ACC112 (cell line): ENCODE measurements at regions not wholly inside any gene's neighbourhood (a gene's known extent, or its start where the extent isn't known, plus 50 kb on each side); places are given as distances from the start of the nearest gene placed in this dataset.
"Not testable (repeated sequence)": the region's sequence is repeated elsewhere in the genome, so short reads cannot be mapped to it uniquely, and the experiment has no call there.

ENCODE experiments used
- H2AFZ ChIP-seq: fragments of 200-600 bp; sonication (generic); one replicate; pipeline ENCODE4 v1.6.0; 2017; ENCODE audit warnings: antibody characterized with exemption, low read length; ENCODE audit not compliant: unreplicated experiment
- H3K27ac ChIP-seq: fragments of 200-600 bp; sonication (generic); 2 replicates; pipeline ENCODE4 v1.5.1; 2014; ENCODE audit warnings: low read depth, mild to moderate bottlenecking, antibody characterized with exemption, low read length, moderate library complexity
- H3K27me3 ChIP-seq: fragments of 200-600 bp; sonication (generic); 2 replicates; pipeline ENCODE4 v1.6.1; 2014; ENCODE audit warnings: mild to moderate bottlenecking, antibody characterized with exemption, low read length, moderate library complexity, mixed read lengths; ENCODE audit not compliant: insufficient read depth
- H3K36me3 ChIP-seq: fragments of 200-600 bp; sonication (generic); 2 replicates; pipeline ENCODE4 v1.6.1; 2016; ENCODE audit warnings: mild to moderate bottlenecking, antibody characterized with exemption, low read length, moderate library complexity, mixed read lengths; ENCODE audit not compliant: insufficient read depth
- H3K4me1 ChIP-seq: fragments of 200-600 bp; sonication (generic); one replicate; pipeline ENCODE4 v1.6.1; 2016; ENCODE audit warnings: low read length, mixed read lengths; ENCODE audit not compliant: insufficient read depth, unreplicated experiment, control insufficient read depth
- H3K4me3 ChIP-seq: fragments of 200-600 bp; sonication (generic); 2 replicates; pipeline ENCODE4 v1.5.1; 2014; ENCODE audit warnings: mild to moderate bottlenecking, low read depth, low read length
- H3K79me2 ChIP-seq: fragments of 200-600 bp; sonication (generic); one replicate; pipeline ENCODE4 v1.6.0; 2016; ENCODE audit warnings: low read length; ENCODE audit not compliant: control insufficient read depth, unreplicated experiment, insufficient read depth

DNA sequence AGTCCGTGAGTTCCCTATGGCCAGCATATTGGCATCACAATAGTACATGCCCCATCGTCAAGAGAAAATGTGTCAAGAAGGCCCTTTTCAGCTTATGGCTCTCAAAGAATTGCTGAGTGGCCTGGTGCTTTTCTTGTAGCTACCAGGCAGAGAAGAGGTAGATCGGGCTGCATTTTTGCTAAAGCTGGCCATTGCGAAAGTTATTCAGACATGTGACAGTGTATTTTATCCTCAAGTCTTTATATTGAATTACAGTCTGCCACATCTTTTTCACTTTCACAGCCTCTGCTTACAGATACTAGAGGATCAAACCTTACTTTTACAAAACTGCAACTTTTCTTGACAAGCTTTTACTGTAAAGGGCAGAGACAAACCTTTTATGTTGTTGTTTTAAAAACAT lies 261.5 kb upstream of the IGFBP7 start:
- Histone ChIP-seq H3K36me3 (no peaks in the 10 kb centered on the region), H3K27me3 (no peaks in the 10 kb centered on the region), H3K27ac (no peak overlapping the region), H3K4me3 (no peak overlapping the region), H3K4me1 (peaks cover 19% of the 10 kb centered on the region), H3K79me2 (no peaks in the 10 kb centered on the region), H2AFZ (no peak overlapping the region)

DNA sequence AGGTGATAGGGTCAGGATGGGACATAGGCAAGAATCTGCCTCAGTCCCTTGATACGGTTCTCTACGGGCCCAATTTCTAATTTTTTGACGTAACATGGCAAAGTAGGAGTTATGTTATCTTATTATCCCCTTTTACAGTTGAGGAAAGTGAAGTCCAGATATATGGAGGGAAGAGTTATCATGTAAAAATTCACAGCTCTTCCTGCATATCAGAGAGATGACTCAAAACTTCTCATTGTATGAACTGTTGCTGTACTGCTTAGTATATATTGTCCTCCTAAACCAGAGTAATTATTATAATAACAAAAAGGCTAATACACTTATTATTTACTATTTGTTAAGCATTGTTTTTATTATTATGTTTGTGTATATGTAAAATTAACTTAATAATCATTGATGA lies 260.5 kb upstream of the IGFBP7 start:
- Histone ChIP-seq H2AFZ (no peak overlapping the region), H3K4me1 (peaks cover 19% of the 10 kb centered on the region), H3K27ac (no peak overlapping the region), H3K27me3 (no peaks in the 10 kb centered on the region), H3K4me3 (no peak overlapping the region), H3K36me3 (no peaks in the 10 kb centered on the region), H3K79me2 (no peaks in the 10 kb centered on the region)

- Histone ChIP-seq H3K4me3 (no peak overlapping the region), H3K36me3 (no peaks in the 10 kb centered on the region), H3K27ac (no peak overlapping the region), H3K27me3 (no peaks in the 10 kb centered on the region), H3K4me1 (peaks cover 19% of the 10 kb centered on the region), H2AFZ (no peak overlapping the region), H3K79me2 (no peaks in the 10 kb centered on the region)
Measured at GRCh38 chr4:57369446-57369845, 259.3 kb upstream of the IGFBP7 start.

- Histone ChIP-seq H3K4me3 (no peak overlapping the region), H3K36me3 (no peaks in the 10 kb centered on the region), H2AFZ (no peak overlapping the region), H3K79me2 (no peaks in the 10 kb centered on the region), H3K27me3 (no peaks in the 10 kb centered on the region), H3K27ac (no peak overlapping the region), H3K4me1 (no peaks in the 10 kb centered on the region)
Measured at GRCh38 chr4:57364255-57364654, 254.1 kb upstream of the IGFBP7 start.

DNA sequence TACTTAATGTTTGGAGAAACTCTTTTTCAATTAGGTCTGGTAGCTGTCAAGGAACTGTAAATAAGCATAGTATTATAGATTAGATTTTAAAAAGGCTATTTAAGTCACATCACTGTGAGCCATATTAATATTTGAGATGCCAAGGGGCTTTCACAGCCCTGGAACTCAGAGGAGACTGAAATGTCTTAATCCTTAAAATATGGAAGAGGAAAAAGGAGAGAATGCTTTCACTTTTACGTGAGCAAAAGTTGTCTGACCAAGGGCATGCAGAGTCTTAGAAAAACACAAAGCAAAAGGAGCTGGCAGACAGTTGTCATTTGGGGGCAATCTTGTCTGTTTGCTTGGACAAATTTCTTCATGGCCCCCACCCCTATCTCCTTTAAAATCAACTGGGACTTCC lies 253.2 kb upstream of the IGFBP7 start:
- Histone ChIP-seq H3K36me3 (no peaks in the 10 kb centered on the region), H2AFZ (no peak overlapping the region), H3K27ac (no peak overlapping the region), H3K79me2 (no peaks in the 10 kb centered on the region), H3K27me3 (no peaks in the 10 kb centered on the region), H3K4me3 (no peak overlapping the region), H3K4me1 (no peaks in the 10 kb centered on the region)

DNA sequence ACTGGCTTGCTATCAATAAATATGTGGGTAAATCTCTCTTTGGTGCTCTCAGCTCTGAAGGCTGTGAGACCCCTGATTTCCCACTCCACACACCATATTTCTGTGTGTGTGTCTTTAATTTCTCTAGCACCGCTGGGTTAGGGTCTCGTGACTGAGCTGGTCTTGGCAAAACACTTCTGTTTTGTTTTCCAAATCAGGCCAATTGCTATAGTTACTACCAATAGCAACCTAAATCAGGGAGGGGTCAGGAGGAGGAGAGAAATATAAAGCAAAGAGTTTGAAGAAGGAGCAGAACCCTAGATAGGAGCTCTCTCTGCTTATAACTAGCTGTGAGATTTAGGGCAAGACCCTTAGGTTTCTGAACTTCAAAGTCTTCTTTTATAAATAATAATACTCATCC lies 250.5 kb upstream of the IGFBP7 start:
- Histone ChIP-seq H3K27ac (no peak overlapping the region), H3K4me3 (no peak overlapping the region), H3K36me3 (no peaks in the 10 kb centered on the region), H2AFZ (no peak overlapping the region), H3K27me3 (no peaks in the 10 kb centered on the region), H3K4me1 (no peaks in the 10 kb centered on the region), H3K79me2 (no peaks in the 10 kb centered on the region)

DNA sequence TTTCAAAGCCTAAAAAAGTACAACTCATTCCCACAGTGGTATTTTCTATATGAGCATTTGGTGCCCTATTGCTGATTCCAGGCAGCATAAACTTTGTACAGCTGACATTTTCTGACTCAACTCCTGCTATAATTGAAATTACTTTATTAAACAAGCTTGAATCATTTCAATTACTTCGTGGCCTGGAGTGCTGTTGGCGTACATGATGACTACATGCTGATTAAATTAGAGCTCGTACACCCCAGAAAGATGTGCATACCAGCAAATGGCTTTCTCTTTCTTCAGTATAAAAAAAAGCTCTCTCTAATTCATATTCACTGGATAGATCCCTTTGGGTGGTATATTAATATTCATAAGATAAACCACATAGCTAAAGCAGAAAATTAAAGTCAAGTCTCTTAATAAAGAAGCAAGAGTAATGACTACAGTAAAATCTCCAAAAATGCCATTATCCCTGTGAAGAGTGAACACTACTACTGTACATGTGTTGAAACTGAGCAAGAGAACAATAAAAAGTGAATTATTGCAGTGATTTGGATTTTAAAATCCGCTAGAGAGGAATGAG lies 245.0 kb upstream of the IGFBP7 start:
- no peaks in the 10 kb centered on the region for H3K36me3 ChIP-seq
- H3K27me3 ChIP-seq: no peaks in the 10 kb centered on the region
- no peaks in the 10 kb centered on the region for H3K4me1 ChIP-seq
- no peak overlapping the region for H3K4me3 ChIP-seq
- H3K79me2 ChIP-seq: no peaks in the 10 kb centered on the region
- no peak overlapping the region for H3K27ac ChIP-seq
- no peak overlapping the region for H2AFZ ChIP-seq

DNA sequence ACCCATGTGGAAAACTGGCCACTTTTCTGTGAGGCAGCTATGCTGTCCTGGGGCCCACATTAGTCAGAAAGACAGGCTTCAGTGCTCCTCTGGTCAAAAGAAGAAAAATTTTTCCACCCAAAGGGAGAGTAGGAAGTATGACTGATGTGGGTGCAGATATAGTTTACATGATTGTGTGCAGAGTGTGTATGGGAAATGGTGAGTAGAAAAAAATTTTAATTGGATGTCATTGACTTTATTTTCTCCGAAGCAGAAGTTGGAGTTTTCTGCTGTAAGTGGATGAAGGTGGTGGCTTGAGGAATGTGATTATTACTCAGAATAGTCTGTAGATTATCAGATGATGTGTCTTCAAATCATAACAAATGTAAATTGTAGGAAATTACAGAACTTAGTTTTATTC lies 241.5 kb upstream of the IGFBP7 start:
- Histone ChIP-seq H2AFZ (no peak overlapping the region), H3K4me3 (no peak overlapping the region), H3K4me1 (no peaks in the 10 kb centered on the region), H3K36me3 (no peaks in the 10 kb centered on the region), H3K27ac (no peak overlapping the region), H3K79me2 (no peaks in the 10 kb centered on the region), H3K27me3 (no peaks in the 10 kb centered on the region)

DNA sequence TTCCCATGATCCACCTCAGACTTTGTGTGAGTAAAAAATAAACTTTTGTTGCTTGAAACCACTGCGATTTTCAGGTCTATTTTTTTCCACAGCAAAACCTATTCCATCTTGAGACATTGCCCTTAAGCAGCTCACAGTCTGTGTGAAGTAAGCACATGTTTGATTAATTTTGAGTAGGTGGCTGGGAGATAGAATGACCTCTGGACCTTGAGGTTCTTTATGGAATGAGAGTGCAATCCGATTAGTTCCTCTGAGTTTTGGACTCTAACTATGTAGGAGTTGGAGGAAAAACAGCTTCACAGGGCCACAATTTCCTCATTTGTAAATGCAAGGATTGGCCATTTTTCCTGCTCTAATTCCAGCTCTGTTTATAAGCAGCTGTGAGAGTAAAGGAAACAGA lies 234.1 kb upstream of the IGFBP7 start:
- H3K36me3 ChIP-seq: no peaks in the 10 kb centered on the region
- H3K27me3 ChIP-seq: no peaks in the 10 kb centered on the region
- H3K27ac ChIP-seq: no peak overlapping the region
- H3K4me3 ChIP-seq: no peak overlapping the region
- no peak overlapping the region for H2AFZ ChIP-seq
- H3K4me1 ChIP-seq: peaks cover 9% of the 10 kb centered on the region
- no peaks in the 10 kb centered on the region for H3K79me2 ChIP-seq

DNA sequence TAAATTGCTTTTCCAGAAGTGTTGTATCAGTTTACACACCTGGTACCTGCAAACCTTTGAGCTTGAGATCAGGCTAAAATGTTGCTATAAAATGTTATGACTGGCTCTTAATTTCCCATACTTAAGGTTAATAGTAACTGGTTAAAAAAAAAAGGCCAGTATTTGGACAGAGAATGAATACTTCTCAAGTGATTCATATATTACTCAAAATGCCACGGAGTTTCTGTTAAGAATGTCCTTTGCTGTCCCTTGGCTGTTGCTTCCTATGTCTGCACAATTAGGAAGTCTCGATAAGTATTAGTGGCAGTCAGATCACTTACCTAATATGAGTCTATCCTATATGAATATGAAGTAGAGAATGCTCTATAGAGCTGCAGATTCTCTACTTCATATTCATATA lies 232.2 kb upstream of the IGFBP7 start:
- H3K27ac ChIP-seq: no peak overlapping the region
- H3K79me2 ChIP-seq: no peaks in the 10 kb centered on the region
- peaks cover 11% of the 10 kb centered on the region; the same call in 1 of the 2 replicates for H3K27me3 ChIP-seq
- peaks cover 9% of the 10 kb centered on the region for H3K4me1 ChIP-seq
- H2AFZ ChIP-seq: no peak overlapping the region
- no peak overlapping the region for H3K4me3 ChIP-seq
- no peaks in the 10 kb centered on the region for H3K36me3 ChIP-seq

- peaks cover 18% of the 10 kb centered on the region; the same call in 1 of the 2 replicates for H3K27me3 ChIP-seq
- H3K4me1 ChIP-seq, H3K4me3 ChIP-seq, H3K27ac ChIP-seq, H3K79me2 ChIP-seq, H2AFZ ChIP-seq, H3K36me3 ChIP-seq: not testable (repeated sequence)
Measured at GRCh38 chr4:57338861-57339260, 228.7 kb upstream of the IGFBP7 start.
